Hepatic stellate cell (primary cell): ENCODE measurements at regions not wholly inside any gene's neighbourhood (a gene's known extent, or its start where the extent isn't known, plus 50 kb on each side); places are given as distances from the start of the nearest gene placed in this dataset.
"Not testable (repeated sequence)": the region's sequence is repeated elsewhere in the genome, so short reads cannot be mapped to it uniquely, and the experiment has no call there.

Source experiments
- DNase-seq: peaks from one replicate; pipeline ENCODE4 v3.0.0; 2011; ENCODE audit warnings: low spot score

DNA sequence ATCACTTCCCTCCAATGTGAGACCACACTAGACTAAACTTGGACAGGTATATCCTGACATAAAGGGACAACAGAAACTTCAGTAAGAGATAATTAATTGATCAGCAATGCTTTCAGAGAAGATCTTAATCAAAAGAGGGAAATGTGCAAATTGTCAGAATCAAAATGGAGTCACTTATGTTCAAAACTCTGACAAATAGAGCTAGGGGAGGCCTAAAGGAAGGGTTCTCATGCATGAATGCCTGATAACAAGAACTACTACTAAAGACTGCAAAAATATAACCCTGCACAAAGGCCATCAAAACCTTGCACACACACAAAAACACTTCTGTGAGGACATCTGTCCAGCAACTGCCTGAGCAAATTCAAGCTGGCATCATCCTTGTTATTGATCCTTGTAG lies 637.5 kb upstream of the INTU start:
- no peak for DNase-seq

DNA sequence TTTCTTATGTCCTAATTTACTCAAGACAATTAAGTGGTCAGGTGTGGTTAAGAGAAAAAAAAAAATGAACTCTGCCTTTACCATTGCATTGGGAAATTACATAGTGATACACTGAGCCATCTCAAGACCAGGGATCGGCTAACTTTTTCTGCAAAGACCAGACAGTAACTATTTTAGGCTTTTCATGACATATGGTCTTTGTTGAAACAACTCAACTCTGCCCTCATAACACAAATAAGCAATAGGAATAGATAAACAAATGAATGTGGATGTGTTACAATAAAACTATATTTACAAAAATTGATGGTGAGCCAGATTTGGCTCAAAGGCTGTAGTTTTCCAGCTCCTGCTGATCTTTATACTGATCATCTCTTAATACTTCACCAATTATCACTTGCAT lies 632.6 kb upstream of the INTU start:
- no peak for DNase-seq

DNA sequence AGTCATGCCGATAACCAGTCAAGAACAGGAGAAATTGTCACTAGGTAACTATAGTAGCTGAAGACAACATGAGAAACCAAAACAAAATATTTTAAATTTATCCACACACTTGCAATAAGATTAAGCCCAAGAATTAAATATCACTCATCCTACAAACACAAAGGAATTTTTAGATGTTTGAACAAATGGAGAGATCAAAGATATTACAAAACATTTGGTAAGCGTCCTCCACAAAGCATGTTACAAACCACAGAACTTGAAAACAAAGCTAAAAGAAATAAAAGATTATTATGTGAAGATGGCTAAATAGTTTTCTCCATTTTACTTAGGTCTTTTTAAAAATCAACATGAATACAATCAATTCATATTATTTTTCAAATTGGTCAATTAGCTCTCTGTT lies 631.9 kb upstream of the INTU start:
- no peak for DNase-seq

DNA sequence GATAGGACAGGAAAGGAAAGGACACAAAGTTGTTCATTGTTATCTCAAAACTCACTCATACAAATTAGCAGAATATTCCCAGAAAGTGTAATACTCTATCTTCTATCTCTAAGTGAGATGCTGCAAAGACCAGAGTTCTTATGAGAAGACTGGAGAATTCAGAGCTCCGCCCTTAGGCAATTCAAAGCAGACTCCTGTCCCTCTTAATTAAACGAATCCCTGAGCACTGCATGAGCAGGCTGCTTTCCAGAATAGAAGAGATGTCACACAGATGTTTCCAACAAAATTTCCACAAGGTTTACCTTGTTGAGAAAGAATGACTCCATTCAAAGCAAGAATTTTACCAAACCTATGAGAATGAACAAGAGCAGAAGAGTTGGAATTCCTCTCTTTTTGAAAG lies 630.8 kb upstream of the INTU start:
- DNase-seq, result no peak

DNA sequence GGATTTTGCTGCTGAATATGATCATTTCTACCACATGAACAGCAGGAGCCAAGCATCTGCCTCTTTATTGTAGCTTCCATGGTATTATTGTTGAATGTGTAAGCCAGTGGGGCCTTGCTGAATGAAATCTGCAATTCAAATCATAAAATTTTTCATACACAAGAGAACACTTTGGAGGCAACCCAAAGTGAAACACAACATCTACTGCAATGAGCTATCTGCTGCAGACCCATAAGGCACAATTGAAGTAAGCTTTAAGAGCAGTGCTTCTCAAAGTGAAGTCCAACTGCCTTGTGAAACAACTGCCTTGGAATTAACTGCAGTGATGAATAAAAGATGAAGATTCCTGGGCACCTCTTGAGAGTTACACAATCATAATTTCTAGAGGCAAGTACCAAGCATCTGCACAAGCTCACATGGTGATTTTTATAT lies 626.3 kb upstream of the INTU start:
- no peak for DNase-seq

DNA sequence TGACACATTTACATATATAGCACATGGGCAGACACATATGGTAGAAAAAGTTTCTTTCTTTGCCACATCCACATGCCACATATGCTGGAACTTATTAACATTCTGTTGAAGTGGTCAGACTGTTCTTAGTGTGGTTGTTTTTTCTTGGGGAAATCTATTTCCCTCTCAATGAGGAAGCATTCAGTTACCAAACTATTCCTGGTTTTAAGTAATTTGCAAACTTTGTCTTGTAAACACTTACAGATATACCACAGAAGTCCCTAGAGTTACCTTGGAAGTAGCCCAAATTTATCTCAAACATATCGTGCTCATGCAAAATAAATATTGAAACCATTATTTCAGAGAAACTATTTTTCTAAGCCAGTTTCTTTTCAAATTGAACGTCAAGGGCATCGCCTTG lies 625.5 kb upstream of the INTU start:
- DNase-seq, result no peak

DNA sequence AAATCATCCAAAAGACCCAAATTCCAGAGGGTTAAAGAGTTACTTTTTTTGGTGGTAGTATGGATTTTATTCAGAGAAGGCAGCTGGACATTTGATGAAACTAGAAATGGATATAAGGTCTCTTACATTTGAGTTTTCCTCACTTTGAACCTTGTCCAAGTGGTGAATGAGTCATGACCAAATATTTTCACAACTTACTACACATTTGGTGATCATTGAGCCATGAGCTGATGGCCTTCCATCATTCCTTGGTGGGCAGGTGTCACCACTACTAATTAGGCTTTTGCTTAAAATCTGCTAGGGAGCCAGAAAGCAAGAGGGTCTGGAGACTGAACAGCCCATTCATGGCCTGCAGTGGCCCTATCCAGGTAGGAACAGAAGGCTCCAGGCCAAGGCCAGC lies 620.2 kb upstream of the INTU start:
- DNase-seq, result no peak

DNA sequence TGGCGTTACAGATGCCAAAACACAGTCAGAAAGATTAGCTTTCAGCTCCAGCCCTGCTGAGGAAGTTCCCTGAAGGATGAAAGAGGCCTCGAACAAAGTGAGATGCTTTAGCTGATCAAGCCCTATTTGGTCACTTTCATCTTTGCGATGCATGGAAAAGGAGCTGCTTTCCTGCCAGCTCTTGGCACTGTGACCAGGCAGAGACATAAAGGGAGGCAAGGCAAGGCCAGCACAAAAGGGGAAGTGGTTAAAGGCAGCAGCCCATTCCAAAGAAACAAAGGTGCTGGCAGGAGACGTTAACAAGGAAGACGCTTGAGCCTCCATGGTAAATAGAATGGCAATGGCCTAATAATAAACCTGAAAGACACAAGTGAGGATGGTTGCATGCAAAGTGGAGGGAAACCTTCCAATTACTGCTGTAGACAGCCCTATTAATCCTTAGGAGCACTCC lies 617.1 kb upstream of the INTU start:
- DNase-seq, result no peak

DNA sequence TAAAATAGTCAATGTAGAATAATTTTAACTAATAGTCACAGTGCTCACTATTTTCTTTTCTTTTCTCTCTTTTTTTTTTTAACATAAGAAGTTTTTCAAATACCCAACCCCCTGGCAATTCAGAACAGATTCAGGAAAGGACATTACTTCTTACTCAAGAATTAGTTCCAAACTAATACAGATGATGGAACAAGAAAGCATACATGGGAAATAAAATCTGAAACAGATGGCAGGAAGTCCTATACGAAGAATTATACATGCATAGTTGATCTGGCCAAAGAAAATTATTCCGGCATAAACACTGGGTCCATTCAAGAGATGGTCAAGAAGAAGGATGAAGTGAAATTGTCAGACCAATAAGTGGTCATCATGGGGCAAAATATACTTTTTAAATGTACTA lies 614.4 kb upstream of the INTU start:
- no peak for DNase-seq

DNA sequence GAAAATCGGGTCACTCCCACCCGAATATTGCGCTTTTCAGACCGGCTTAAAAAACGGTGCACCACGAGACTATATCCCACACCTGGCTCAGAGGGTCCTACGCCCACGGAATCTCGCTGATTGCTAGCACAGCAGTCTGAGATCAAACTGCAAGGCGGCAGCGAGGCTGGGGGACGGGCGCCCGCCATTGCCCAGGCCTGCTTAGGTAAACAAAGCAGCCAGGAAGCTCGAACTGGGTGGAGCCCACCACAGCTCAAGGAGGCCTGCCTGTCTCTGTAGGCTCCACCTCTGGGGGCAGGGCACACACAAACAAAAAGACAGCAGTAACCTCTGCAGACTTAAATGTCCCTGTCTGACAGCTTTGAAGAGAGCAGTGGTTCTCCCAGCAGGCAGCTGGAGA lies 611.9 kb upstream of the INTU start:
- DNase-seq, result not testable (repeated sequence)

DNA sequence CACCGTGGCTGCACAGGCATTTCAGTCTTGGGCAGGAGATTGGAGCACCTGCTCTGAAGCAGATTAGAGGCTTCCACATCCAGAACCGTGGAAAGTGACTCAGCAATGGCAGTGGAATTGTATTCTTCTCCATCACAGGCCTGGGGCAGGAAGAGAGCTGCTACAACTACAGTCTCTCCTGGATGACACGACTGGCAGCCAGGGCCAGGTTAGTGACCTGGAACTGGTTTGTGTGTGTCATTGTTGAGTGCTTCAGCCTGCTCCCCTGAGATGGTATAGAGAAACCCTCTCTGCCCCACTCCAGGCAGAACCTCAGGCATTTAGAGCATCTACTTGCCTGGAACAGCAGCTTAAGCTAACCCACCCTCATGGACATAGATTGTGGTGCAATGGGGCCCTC lies 596.5 kb upstream of the INTU start:
- DNase-seq, result no peak

DNA sequence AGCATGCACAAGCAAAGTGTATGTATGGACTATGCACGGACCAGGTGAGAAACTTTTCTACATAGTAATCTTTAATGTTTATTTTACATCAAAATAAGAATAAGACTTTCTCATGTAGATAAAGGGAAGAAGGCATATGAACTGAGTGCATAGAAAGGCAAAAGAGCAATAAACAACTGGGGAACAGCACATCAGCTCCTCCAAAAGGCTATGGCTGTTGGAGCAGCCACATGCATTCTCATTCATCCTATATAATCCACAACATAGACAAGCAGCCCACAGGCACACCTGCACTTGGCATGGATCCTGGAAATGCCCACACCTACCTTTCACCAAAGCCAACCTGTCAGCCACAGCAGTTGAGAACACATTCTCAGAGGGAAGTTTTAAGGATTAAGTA lies 586.9 kb upstream of the INTU start:
- DNase-seq, result no peak

DNA sequence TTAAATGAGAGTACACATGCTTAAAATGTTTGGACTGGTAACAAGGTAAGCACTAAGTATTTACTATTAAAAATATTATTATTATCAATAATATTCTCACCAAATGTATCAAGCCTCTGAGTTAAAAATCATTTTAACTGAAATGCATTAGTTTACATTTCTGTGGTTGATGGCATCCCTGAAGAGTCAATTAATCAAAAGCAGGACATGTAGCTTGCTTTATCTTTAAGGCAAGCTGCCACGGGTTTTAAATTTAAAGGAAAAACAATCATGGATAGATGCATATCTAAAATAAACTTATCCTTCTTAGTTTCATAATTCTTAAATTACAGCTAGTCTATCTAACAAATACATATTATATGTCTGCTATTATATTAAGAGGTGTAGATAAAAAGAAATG lies 584.8 kb upstream of the INTU start:
- DNase-seq, result no peak

DNA sequence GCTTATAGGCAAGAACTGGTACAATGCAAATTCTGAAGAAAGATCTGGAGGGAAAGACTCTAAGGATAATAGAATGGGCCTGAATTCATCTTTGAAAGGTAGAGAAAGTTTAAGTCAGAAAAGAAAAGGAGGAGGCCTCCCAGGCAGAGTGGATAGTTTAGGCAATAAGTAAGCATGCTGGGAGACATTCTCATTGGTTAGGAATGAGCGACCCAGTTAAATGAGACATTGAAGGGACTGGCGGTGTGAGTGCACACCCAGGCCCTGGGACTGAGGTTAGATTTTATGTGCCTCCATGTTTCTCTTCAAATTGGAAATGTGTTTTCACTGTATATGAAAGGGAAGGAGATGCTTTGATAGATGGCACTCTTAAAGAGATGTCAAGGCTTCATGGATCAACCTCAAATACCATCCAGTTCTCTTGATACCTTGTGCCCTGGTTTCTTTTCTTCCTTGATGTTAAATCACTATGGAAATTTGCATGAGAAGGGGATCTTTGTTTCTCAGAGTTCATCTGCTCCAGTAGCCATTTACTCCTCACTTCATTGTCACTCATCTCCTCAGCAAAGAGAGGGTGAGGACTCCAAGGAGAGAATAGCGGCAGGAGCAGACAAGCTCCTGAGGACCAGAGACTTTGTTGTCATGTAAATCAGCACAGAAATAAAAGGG lies 584.2 kb upstream of the INTU start:
- no peak for DNase-seq

DNA sequence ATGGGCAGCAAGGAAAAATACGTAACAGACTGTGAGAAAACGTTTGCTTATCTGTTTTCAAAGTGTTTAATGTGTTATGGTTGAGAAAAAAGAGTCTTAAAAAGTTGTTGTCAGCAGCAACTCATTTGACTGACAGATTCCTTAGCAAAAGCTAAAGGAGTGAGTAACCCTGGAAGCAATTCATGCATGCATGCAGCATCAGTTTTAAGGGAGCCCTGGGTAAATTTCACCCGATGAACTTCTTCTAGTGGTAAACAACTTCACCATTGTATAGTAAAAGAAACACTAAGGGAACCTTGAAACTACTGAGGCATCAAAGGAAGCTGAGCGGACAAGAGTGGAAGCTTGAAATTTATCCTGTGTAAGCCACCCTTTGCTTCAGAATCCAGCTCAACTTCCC lies 583.2 kb upstream of the INTU start:
- no peak for DNase-seq

DNA sequence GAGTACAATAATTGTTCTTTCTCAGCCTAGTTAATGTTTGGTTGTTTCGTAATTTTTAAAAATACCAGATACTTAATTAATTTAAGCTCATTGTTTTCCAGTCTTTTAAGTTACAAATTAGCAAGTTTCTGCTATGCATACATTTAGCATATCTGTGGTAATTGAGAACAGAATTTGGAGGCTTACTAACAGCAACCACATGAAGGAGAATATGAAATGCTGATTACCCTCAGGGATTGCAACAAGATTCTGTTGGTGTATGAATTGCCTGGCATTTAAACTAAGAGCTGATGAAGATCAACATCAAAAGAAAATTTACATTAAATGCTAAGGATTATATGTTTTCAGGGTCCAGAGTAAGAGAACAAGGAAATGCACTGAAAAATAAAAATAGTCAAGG lies 580.0 kb upstream of the INTU start:
- DNase-seq, result no peak

DNA sequence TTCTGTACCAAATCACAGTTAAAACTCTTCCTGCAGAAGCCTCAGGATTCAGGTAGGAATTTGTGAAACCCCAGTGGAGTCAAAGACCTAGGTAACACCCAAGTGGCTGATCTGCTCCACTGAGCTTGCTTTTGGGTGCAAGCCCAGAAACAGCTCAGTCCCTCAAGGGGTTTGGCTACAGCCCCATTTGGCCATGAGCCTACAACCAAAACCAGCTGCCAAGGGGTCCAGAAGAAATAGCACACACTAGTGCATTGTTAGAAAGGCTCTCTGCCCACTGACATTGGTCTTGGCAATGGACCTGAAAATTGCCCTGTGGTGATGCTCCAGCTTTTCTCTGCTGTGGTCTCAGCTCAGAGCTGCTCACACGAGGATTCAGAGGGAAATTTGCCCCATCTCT lies 577.4 kb upstream of the INTU start:
- no peak for DNase-seq

DNA sequence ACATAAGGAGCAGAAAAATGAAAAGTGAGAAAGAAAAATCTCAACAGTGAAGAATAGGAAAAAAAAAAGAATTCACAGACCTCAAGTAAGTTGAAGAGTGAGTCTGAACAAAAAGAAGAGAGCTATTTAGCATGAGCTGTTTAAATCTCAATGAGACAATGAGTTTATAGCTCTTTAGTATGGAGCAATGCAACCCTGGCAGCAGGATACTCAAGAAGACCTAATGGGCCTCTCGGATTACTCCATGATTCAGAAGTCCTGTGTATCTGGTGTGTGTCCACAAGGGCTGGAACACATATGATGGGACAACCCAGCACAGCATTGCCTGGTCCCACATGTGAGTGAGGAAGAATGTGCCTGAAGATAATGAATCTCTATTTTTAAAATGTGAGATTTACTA lies 563.1 kb upstream of the INTU start:
- no peak for DNase-seq

DNA sequence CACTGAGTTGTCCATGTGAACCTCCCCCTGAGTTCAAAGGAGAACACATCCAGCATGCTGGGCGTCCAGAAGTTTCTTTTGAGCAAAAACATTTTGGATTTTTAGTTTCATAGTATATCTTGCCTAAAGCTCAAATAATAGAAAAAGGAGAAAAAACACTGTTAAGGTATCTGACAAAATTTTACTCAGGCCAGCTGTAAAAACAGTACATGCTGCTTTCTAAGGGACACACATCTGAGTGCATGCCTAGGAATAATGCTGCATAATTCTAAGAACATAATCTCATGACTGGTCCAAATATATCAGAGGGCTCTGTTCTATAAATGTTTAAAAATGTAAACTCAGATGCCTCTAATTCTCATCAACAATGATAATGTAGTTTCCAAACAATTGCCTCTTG lies 561.3 kb upstream of the INTU start:
- DNase-seq, result no peak

DNA sequence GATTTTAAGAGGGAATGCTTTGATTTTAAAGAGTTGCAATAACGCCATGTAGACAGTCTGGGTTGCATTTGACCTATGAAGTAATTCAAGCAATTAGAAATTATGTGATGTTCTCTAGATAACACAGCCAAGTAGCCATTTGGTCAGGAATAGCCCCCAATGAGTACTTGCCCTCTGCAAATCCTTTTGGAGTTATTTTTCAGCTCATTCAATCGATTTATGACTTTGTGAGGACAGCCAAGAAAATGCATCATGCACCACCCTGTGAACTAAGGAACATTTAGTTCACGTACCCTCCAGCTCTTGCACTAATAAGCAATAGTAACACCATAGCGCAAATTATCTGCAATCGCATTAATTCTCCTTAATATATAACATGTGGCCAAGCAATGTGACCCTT lies 552.6 kb upstream of the INTU start:
- DNase-seq, result no peak

DNA sequence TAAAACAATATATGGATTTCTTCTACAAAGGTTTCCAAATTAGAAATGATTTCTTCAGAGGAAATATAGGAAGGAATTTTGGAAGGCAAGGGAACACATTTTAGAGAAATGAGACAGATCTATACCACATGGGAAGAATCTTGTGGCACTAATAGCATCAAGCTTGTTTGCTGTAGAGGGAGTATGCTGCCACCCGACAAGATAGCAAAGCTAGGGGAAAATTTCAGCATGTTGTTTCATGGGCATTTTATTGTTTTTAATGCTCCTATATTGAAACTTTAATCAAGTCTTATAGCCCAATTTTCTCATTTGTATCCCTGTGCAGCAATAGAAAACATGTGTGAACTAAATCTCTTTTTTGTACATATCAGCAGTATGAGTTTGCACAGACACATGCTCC lies 551.7 kb upstream of the INTU start:
- no peak for DNase-seq

DNA sequence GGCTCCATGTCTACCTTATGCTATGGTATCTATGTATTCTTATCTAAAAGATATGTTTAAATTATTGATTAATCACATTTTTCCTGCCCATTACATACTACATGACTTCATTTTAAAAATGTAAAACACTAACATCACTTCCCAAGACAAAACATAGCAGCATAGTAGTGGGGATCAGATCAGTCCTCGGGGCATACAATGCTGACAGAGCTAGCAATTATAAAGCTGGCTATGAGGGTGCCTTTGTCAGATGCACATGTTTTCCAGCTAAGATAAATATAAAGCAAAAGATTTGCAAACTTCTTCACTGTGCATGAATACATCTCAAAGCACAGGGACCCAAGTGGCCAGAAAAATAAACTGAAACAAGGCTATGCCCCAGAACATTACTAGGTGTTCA lies 549.8 kb upstream of the INTU start:
- no peak for DNase-seq

DNA sequence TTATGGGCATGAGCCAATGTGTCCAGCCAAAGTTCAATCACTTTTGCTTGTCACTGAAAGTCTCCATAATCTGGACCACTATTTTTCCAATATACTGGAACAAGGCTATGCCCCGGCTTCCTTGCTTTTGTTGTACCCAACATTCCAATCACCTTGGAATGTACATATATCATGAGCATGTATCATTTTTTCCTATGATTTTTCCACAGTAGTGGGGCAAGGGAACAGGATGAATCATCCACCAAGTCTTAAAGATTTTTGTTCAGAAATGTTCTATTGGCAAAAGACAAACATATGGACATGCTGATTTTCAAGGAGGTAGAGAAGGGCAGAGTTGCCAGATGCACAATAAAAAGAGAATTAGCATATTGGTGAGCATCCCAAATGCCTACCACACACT lies 548.1 kb upstream of the INTU start:
- no peak for DNase-seq

DNA sequence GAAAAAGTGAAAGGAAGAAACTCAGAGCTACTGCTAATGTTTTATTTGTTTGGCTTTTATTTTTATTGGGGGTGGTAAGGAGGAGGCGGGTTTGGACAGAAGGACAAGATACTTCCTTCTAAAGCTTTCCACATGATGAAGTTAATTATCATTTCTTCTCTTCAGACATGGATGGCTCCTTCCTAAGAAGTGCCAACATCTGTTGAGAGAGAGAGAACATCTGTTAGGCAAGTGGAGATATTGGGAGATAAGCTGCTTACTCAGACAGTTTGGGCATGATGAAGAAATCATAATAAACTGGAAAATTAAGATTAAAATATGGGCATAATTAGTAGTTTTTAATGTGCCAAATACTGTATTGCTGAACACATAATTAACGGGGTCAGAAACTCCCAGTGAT lies 535.7 kb upstream of the INTU start:
- DNase-seq, result no peak

DNA sequence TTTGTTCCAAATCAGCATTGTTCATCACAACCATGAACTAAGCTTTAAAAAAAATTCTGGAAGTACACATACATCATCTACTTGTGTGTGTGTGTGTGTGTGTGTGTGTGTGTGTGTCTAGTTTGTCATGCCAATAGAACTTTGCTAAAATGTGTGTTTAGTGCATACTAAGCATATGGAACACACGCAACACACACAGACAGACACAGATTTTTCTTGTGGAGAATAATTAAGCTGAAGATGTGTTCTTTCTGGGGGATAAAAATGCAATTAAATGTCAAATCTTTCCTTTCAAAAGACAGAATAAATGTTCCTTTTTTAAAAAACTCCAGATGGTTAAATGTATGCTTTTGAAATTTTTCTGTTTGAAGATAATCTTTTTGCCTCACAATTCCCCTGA lies 530.4 kb upstream of the INTU start:
- no peak for DNase-seq
